Mesendoderm (in vitro differentiated cells): ENCODE measurements at regions not wholly inside any gene's neighbourhood (a gene's known extent, or its start where the extent isn't known, plus 50 kb on each side); places are given as distances from the start of the nearest gene placed in this dataset.
A peak's percentile ranks its signal among the peaks of the same experiment; 100 is the strongest.

Source experiments
- DNase-seq: peaks from one replicate; pipeline ENCODE4 v3.0.0; 2013
- H2AK5ac ChIP-seq: 2 replicates; pipeline ENCODE4 v1.6.1; 2013; ENCODE audit warnings: low read length, inconsistent platforms
- H2BK120ac ChIP-seq: 2 replicates; pipeline ENCODE4 v1.6.1; 2013; ENCODE audit warnings: low read depth, mild to moderate bottlenecking, low read length, moderate library complexity, mixed read lengths
- H2BK15ac ChIP-seq: replicated peaks from 2 replicates; pipeline ENCODE4 v1.6.1; 2013; ENCODE audit warnings: low read depth, mild to moderate bottlenecking, moderate library complexity
- H2BK5ac ChIP-seq: 2 replicates; pipeline ENCODE4 v1.6.1; 2013; ENCODE audit warnings: low read length, inconsistent platforms
- H3K18ac ChIP-seq: 2 replicates; pipeline ENCODE4 v1.6.1; 2013; ENCODE audit warnings: mild to moderate bottlenecking, low read length, mixed read lengths
- H3K23ac ChIP-seq: one replicate; pipeline ENCODE4 v1.6.1; 2013; ENCODE audit warnings: low read length
- H3K27ac ChIP-seq: 2 replicates; pipeline ENCODE4 v1.5.1; 2013; ENCODE audit warnings: low read depth, mild to moderate bottlenecking, inconsistent platforms, low read length, moderate library complexity
- H3K27me3 ChIP-seq: 2 replicates; pipeline ENCODE4 v1.6.1; 2013; ENCODE audit warnings: low read length, control low read depth, mild to moderate bottlenecking, inconsistent platforms; ENCODE audit not compliant: insufficient read depth, poor library complexity
- H3K36me3 ChIP-seq: 2 replicates; pipeline ENCODE4 v1.6.1; 2013; ENCODE audit warnings: low read length, inconsistent platforms; ENCODE audit not compliant: control insufficient read depth, insufficient read depth
- H3K4ac ChIP-seq: one replicate; pipeline ENCODE4 v1.6.1; 2013; ENCODE audit warnings: low read depth, mild to moderate bottlenecking, low read length, moderate library complexity
- H3K4me1 ChIP-seq: 2 replicates; pipeline ENCODE4 v1.6.1; 2013; ENCODE audit warnings: low read depth, low read length, inconsistent platforms; ENCODE audit not compliant: control insufficient read depth
- H3K4me2 ChIP-seq: 2 replicates; pipeline ENCODE4 v1.6.1; 2013; ENCODE audit warnings: low read length
- H3K4me3 ChIP-seq: 2 replicates; pipeline ENCODE4 v1.5.1; 2013; ENCODE audit warnings: mild to moderate bottlenecking, low read length
- H3K56ac ChIP-seq: one replicate; pipeline ENCODE4 v1.6.1; 2013; ENCODE audit warnings: low read length
- H3K79me1 ChIP-seq: 2 replicates; pipeline ENCODE4 v1.6.1; 2013; ENCODE audit warnings: low read length, inconsistent platforms
- H3K79me2 ChIP-seq: 2 replicates; pipeline ENCODE4 v1.6.1; 2013; ENCODE audit warnings: mild to moderate bottlenecking, low read length; ENCODE audit not compliant: control insufficient read depth, insufficient read depth
- H3K9ac ChIP-seq: 2 replicates; pipeline ENCODE4 v1.6.1; 2013; ENCODE audit warnings: low read length, inconsistent platforms
- H4K5ac ChIP-seq: one replicate; pipeline ENCODE4 v1.6.1; 2013; ENCODE audit warnings: low read length
- H4K8ac ChIP-seq: one replicate; pipeline ENCODE4 v1.6.1; 2013; ENCODE audit warnings: low read depth, mild to moderate bottlenecking, control low read depth, low read length, moderate library complexity
- WGBS: extraction: QIAGEN DNeasy Blood & Tissue Kit; methylation state at CpG from one replicate; pipeline ENCODE4 v1.1.7; 2013; ENCODE audit warnings: low lambda C conversion rate, missing lambda C conversion rate; ENCODE audit not compliant: insufficient coverage; ENCODE audit errors: extremely low coverage; 5-methylcytosine and 5-hydroxymethylcytosine counted together

DNA sequence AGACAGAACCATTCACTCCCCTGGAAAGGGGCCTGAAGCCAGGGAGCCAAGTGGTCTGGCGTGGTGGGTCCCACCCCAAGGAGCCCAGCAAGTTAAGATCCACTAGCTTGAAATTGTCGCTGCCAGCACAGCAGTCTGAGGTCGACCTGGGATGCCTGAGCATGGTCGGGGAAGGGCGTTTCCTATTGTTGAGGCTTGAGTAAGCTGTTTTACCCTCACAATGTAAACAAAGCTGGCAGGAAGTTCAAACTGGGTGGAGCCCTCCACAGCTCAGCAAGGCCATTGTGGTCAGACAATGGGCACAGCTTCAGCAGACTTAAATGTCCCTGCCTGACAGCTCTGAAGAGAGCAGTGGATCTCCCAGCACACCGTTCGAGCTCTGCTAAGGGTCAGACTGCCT lies 195.6 kb upstream of the DACH1 start:
- no peak overlapping the region for H3K4me3 ChIP-seq
- DNase-seq = peak; percentile 80
- peak overlapping the region; percentile 37 for H3K56ac ChIP-seq
- H2BK5ac ChIP-seq = no peak overlapping the region
- no peak overlapping the region for H4K5ac ChIP-seq
- H3K27me3 ChIP-seq = no peaks in the 10 kb centered on the region
- no peaks in the 10 kb centered on the region for H3K4me1 ChIP-seq
- H4K8ac ChIP-seq = no peak overlapping the region
- H3K18ac ChIP-seq = no peak overlapping the region
- H3K23ac ChIP-seq = no peak overlapping the region
- H3K27ac ChIP-seq = no peak overlapping the region
- no peak overlapping the region for H2AK5ac ChIP-seq
- H2BK120ac ChIP-seq = no peak overlapping the region
- H3K36me3 ChIP-seq = no peaks in the 10 kb centered on the region
- no peak overlapping the region for H3K4me2 ChIP-seq
- H2BK15ac ChIP-seq = no peak overlapping the region
- no peak overlapping the region for H3K4ac ChIP-seq
- WGBS = no CpG with 5 or more reads among the region's 7 CpGs
- H3K79me2 ChIP-seq = no peaks in the 10 kb centered on the region
- no peaks in the 10 kb centered on the region for H3K79me1 ChIP-seq
- no peak overlapping the region for H3K9ac ChIP-seq

GRCh38 chr13:72061613-72062012 lies 194.6 kb upstream of the DACH1 start:
- WGBS = no CpG with 5 or more reads among the region's 2 CpGs
- Histone ChIP-seq H3K18ac (no peak overlapping the region), H2BK15ac (no peak overlapping the region), H2AK5ac (no peak overlapping the region), H3K79me2 (no peaks in the 10 kb centered on the region), H3K4me1 (no peaks in the 10 kb centered on the region), H3K4me2 (no peak overlapping the region), H2BK5ac (no peak overlapping the region), H3K4me3 (no peak overlapping the region), H4K8ac (no peak overlapping the region), H3K9ac (no peak overlapping the region), H3K27ac (no peak overlapping the region), H3K4ac (no peak overlapping the region), H3K36me3 (no peaks in the 10 kb centered on the region), H4K5ac (no peak overlapping the region), H2BK120ac (no peak overlapping the region), H3K79me1 (no peaks in the 10 kb centered on the region), H3K27me3 (no peaks in the 10 kb centered on the region), H3K56ac (no peak overlapping the region), H3K23ac (no peak overlapping the region)
- DNase-seq = no peak

- no peak overlapping the region for H3K4me2 ChIP-seq
- no peak overlapping the region for H3K23ac ChIP-seq
- H3K36me3 ChIP-seq = no peaks in the 10 kb centered on the region
- H3K4ac ChIP-seq = no peak overlapping the region
- H2BK120ac ChIP-seq = no peak overlapping the region
- H3K79me1 ChIP-seq = no peaks in the 10 kb centered on the region
- peak; percentile 75 for DNase-seq
- no peak overlapping the region for H3K27ac ChIP-seq
- WGBS = no CpG with 5 or more reads among the region's 3 CpGs
- H2BK5ac ChIP-seq = no peak overlapping the region
- H3K27me3 ChIP-seq = no peaks in the 10 kb centered on the region
- no peak overlapping the region for H4K8ac ChIP-seq
- no peak overlapping the region for H3K9ac ChIP-seq
- no peak overlapping the region for H3K18ac ChIP-seq
- no peak overlapping the region for H4K5ac ChIP-seq
- no peak overlapping the region for H3K4me3 ChIP-seq
- no peaks in the 10 kb centered on the region for H3K79me2 ChIP-seq
- H3K4me1 ChIP-seq = peaks cover 2% of the 10 kb centered on the region
- H2BK15ac ChIP-seq = no peak overlapping the region
- H3K56ac ChIP-seq = no peak overlapping the region
- no peak overlapping the region for H2AK5ac ChIP-seq
Measured at GRCh38 chr13:72050251-72050650, 183.2 kb upstream of the DACH1 start.

DNA sequence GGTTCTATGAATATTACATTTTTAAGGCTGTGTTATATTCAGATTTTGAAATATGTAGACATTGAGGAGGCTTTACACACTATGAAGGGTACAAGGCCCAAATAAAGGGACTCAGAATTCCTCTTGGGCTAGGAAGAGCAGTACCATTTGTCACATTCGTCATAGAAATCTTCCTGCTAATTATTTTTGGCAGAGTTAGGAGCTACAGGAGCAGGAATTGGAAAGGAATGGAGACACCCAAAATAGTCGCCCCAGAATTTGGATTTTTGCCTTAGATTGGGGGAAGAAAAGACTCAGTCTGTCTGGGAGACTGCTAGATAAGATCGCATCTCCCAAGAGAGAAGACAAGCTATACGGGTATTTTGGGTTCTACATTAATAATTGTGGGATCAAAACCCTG lies 176.4 kb upstream of the DACH1 start:
- no peak overlapping the region for H3K9ac ChIP-seq
- H3K27ac ChIP-seq = no peak overlapping the region
- no peak for DNase-seq
- no peak overlapping the region for H3K56ac ChIP-seq
- no peak overlapping the region for H2AK5ac ChIP-seq
- no peaks in the 10 kb centered on the region for H3K4me1 ChIP-seq
- no peak overlapping the region for H2BK15ac ChIP-seq
- H2BK5ac ChIP-seq = no peak overlapping the region
- no peak overlapping the region for H2BK120ac ChIP-seq
- no peak overlapping the region for H3K4me2 ChIP-seq
- no peak overlapping the region for H3K4me3 ChIP-seq
- WGBS = no CpG with 5 or more reads among the region's 4 CpGs
- no peaks in the 10 kb centered on the region for H3K27me3 ChIP-seq
- no peak overlapping the region for H3K23ac ChIP-seq
- H4K8ac ChIP-seq = no peak overlapping the region
- H3K36me3 ChIP-seq = no peaks in the 10 kb centered on the region
- H4K5ac ChIP-seq = no peak overlapping the region
- no peak overlapping the region for H3K18ac ChIP-seq
- no peaks in the 10 kb centered on the region for H3K79me1 ChIP-seq
- no peaks in the 10 kb centered on the region for H3K79me2 ChIP-seq
- no peak overlapping the region for H3K4ac ChIP-seq

GRCh38 chr13:72041165-72041564 lies 174.2 kb upstream of the DACH1 start:
- Histone ChIP-seq H2BK5ac (no peak overlapping the region), H3K18ac (no peak overlapping the region), H3K79me1 (no peaks in the 10 kb centered on the region), H4K5ac (no peak overlapping the region), H3K4ac (no peak overlapping the region), H3K9ac (no peak overlapping the region), H2AK5ac (no peak overlapping the region), H3K4me3 (no peak overlapping the region), H2BK15ac (no peak overlapping the region), H3K36me3 (no peaks in the 10 kb centered on the region), H3K23ac (no peak overlapping the region), H3K79me2 (no peaks in the 10 kb centered on the region), H3K27ac (no peak overlapping the region), H2BK120ac (no peak overlapping the region), H3K4me2 (no peak overlapping the region), H3K56ac (no peak overlapping the region), H3K4me1 (no peaks in the 10 kb centered on the region), H4K8ac (no peak overlapping the region), H3K27me3 (no peaks in the 10 kb centered on the region)
- WGBS = no CpG with 5 or more reads among the region's 2 CpGs
- no peak for DNase-seq

DNA sequence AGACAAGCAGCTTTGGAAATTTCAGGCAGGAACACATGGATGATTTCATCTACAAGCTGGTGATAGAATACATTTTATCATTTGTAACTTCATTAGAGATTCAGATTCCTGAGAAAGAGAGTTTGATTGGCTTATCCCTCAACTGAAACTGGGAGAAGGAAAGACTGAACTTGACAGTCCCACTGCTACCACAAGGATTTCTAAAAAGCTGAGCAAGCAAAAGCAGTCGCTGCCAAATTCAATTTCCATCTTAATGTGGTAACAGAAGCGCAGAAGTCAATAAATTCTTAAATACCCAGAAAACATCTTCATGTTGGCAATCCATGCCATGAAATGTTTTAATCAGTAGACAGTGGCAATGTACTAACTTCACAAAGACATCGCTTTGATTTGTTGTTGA lies 172.1 kb upstream of the DACH1 start:
- Histone ChIP-seq H3K79me1 (no peaks in the 10 kb centered on the region), H4K8ac (no peak overlapping the region), H3K4me1 (no peaks in the 10 kb centered on the region), H3K79me2 (no peaks in the 10 kb centered on the region), H3K4ac (no peak overlapping the region), H4K5ac (no peak overlapping the region), H2AK5ac (no peak overlapping the region), H3K36me3 (no peaks in the 10 kb centered on the region), H3K4me2 (no peak overlapping the region), H3K23ac (no peak overlapping the region), H3K27me3 (no peaks in the 10 kb centered on the region), H3K56ac (no peak overlapping the region), H2BK5ac (no peak overlapping the region), H2BK120ac (no peak overlapping the region), H3K4me3 (no peak overlapping the region), H3K27ac (no peak overlapping the region), H2BK15ac (no peak overlapping the region), H3K9ac (no peak overlapping the region), H3K18ac (no peak overlapping the region)
- DNase-seq = no peak
- WGBS = no CpG with 5 or more reads among the region's 3 CpGs
